IPS-15b (cell line): ENCODE measurements at regions not wholly inside any gene's neighbourhood (a gene's known extent, or its start where the extent isn't known, plus 50 kb on each side); places are given as distances from the start of the nearest gene placed in this dataset.

Experiments
- H3K27me3 ChIP-seq: one replicate; pipeline ENCODE4 v1.6.1; 2013; ENCODE audit warnings: low read length; ENCODE audit not compliant: control insufficient read depth, insufficient read depth
- H3K36me3 ChIP-seq: one replicate; pipeline ENCODE4 v1.6.1; 2013; ENCODE audit warnings: low read length; ENCODE audit not compliant: control insufficient read depth, insufficient read depth
- H3K4me1 ChIP-seq: one replicate; pipeline ENCODE4 v1.6.1; 2013; ENCODE audit warnings: mild to moderate bottlenecking, low read length; ENCODE audit not compliant: control insufficient read depth, insufficient read depth
- H3K4me3 ChIP-seq: one replicate; pipeline ENCODE4 v1.5.1; 2013; ENCODE audit warnings: low read depth, low read length
- H3K9ac ChIP-seq: one replicate; pipeline ENCODE4 v1.6.1; 2013; ENCODE audit warnings: low read depth, mild to moderate bottlenecking, low read length
- H3K9me3 ChIP-seq: one replicate; pipeline ENCODE4 v1.6.1; 2013; ENCODE audit warnings: mild to moderate bottlenecking, low read length; ENCODE audit not compliant: control insufficient read depth, insufficient read depth

- no peak overlapping the region for H3K9ac ChIP-seq
- H3K36me3 ChIP-seq, result no peaks in the 10 kb centered on the region
- no peaks in the 10 kb centered on the region for H3K9me3 ChIP-seq
- no peak overlapping the region for H3K4me3 ChIP-seq
- H3K4me1 ChIP-seq, result no peaks in the 10 kb centered on the region
- H3K27me3 ChIP-seq, result no peaks in the 10 kb centered on the region
Measured at GRCh38 chr10:33398796-33399195, 64.3 kb upstream of the NRP1 start.

GRCh38 chr10:33396938-33397337, 62.5 kb upstream of the NRP1 start:
- Histone ChIP-seq H3K27me3 (no peaks in the 10 kb centered on the region), H3K9me3 (no peaks in the 10 kb centered on the region), H3K4me3 (no peak overlapping the region), H3K4me1 (no peaks in the 10 kb centered on the region), H3K36me3 (no peaks in the 10 kb centered on the region), H3K9ac (no peak overlapping the region)

GRCh38 chr10:33396279-33396678, 61.8 kb upstream of the NRP1 start:
- H3K9ac ChIP-seq, result no peak overlapping the region
- H3K4me3 ChIP-seq, result no peak overlapping the region
- no peaks in the 10 kb centered on the region for H3K4me1 ChIP-seq
- no peaks in the 10 kb centered on the region for H3K36me3 ChIP-seq
- H3K27me3 ChIP-seq, result no peaks in the 10 kb centered on the region
- H3K9me3 ChIP-seq, result no peaks in the 10 kb centered on the region

GRCh38 chr10:33395201-33395600, 60.7 kb upstream of the NRP1 start:
- no peak overlapping the region for H3K9ac ChIP-seq

GRCh38 chr10:33392706-33393105, 58.2 kb upstream of the NRP1 start:
- Histone ChIP-seq H3K4me1 (no peaks in the 10 kb centered on the region), H3K9me3 (no peaks in the 10 kb centered on the region), H3K9ac (no peak overlapping the region), H3K27me3 (no peaks in the 10 kb centered on the region), H3K36me3 (no peaks in the 10 kb centered on the region), H3K4me3 (no peak overlapping the region)

More at GRCh38 chr10:33395201-33395600, 60.7 kb upstream of the NRP1 start:
- Histone ChIP-seq H3K27me3 (no peaks in the 10 kb centered on the region), H3K9me3 (no peaks in the 10 kb centered on the region), H3K36me3 (no peaks in the 10 kb centered on the region), H3K4me3 (no peak overlapping the region), H3K4me1 (no peaks in the 10 kb centered on the region)

GRCh38 chr10:33391611-33392465, 57.4 kb upstream of the NRP1 start:
- Histone ChIP-seq H3K9me3 (no peaks in the 10 kb centered on the region), H3K4me1 (no peaks in the 10 kb centered on the region), H3K9ac (no peak overlapping the region), H3K4me3 (no peak overlapping the region), H3K27me3 (no peaks in the 10 kb centered on the region), H3K36me3 (no peaks in the 10 kb centered on the region)

GRCh38 chr10:33390046-33390445, 55.6 kb upstream of the NRP1 start:
- no peaks in the 10 kb centered on the region for H3K4me1 ChIP-seq
- H3K27me3 ChIP-seq, result no peaks in the 10 kb centered on the region
- no peaks in the 10 kb centered on the region for H3K9me3 ChIP-seq
- no peak overlapping the region for H3K9ac ChIP-seq
- no peaks in the 10 kb centered on the region for H3K36me3 ChIP-seq
- H3K4me3 ChIP-seq, result no peak overlapping the region

GRCh38 chr10:33388785-33389184, 54.3 kb upstream of the NRP1 start:
- H3K9ac ChIP-seq, result no peak overlapping the region
- H3K4me1 ChIP-seq, result no peaks in the 10 kb centered on the region
- no peak overlapping the region for H3K4me3 ChIP-seq
- no peaks in the 10 kb centered on the region for H3K9me3 ChIP-seq
- H3K27me3 ChIP-seq, result no peaks in the 10 kb centered on the region
- H3K36me3 ChIP-seq, result no peaks in the 10 kb centered on the region

GRCh38 chr10:33388382-33388781, 53.9 kb upstream of the NRP1 start:
- Histone ChIP-seq H3K4me1 (no peaks in the 10 kb centered on the region), H3K9ac (no peak overlapping the region), H3K36me3 (no peaks in the 10 kb centered on the region), H3K4me3 (no peak overlapping the region), H3K9me3 (no peaks in the 10 kb centered on the region), H3K27me3 (no peaks in the 10 kb centered on the region)

- no peaks in the 10 kb centered on the region for H3K27me3 ChIP-seq
- no peaks in the 10 kb centered on the region for H3K36me3 ChIP-seq
- H3K4me1 ChIP-seq, result no peaks in the 10 kb centered on the region
- H3K9me3 ChIP-seq, result no peaks in the 10 kb centered on the region
- H3K9ac ChIP-seq, result no peak overlapping the region
- no peak overlapping the region for H3K4me3 ChIP-seq
Measured at GRCh38 chr10:33387720-33388119, 53.3 kb upstream of the NRP1 start.

- Histone ChIP-seq H3K27me3 (no peaks in the 10 kb centered on the region), H3K9me3 (no peaks in the 10 kb centered on the region), H3K4me1 (no peaks in the 10 kb centered on the region), H3K9ac (no peak overlapping the region), H3K4me3 (no peak overlapping the region), H3K36me3 (no peaks in the 10 kb centered on the region)
Measured at GRCh38 chr10:33386926-33387325, 52.5 kb upstream of the NRP1 start.

GRCh38 chr10:33385686-33386085, 51.2 kb upstream of the NRP1 start:
- no peaks in the 10 kb centered on the region for H3K4me1 ChIP-seq
- no peaks in the 10 kb centered on the region for H3K9me3 ChIP-seq
- no peak overlapping the region for H3K4me3 ChIP-seq
- no peak overlapping the region for H3K9ac ChIP-seq
- no peaks in the 10 kb centered on the region for H3K36me3 ChIP-seq
- no peaks in the 10 kb centered on the region for H3K27me3 ChIP-seq
